GM12878 (cell line): ENCODE measurements at regions not wholly inside any gene's neighbourhood (a gene's known extent, or its start where the extent isn't known, plus 50 kb on each side); places are given as distances from the start of the nearest gene placed in this dataset.

Experiments
- ATAC-seq: fragments of 200-7000 bp; cut with Tn5 transposase; 3 replicates; pipeline ENCODE4 v1.9.1; 2020; ENCODE audit warnings: mild to moderate bottlenecking, moderate library complexity
- BruUV-seq: library from RNA; stranded (reverse); fragments of 400-500 nt; replicated peaks from 2 replicates; lab custom pipeline; 2021; lab: Mats Ljungman, UMichigan
- CTCF ChIA-PET: fragments of 300-600 bp; sonication (Branson Sonifier 250); formaldehyde crosslinking; extraction: SDS; loops from one replicate; lab custom pipeline; 2021; ENCODE audit warnings: inconsistent platforms; lab: Yijun Ruan, JAX
- POLR2A ChIA-PET: fragments of 350-600 bp; formaldehyde crosslinking; extraction: SDS; loops from one replicate; lab custom pipeline; 2021; ENCODE audit warnings: inconsistent platforms; lab: Charles Lee
- RAD21 ChIA-PET: fragments of 300-600 bp; sonication (Branson Sonifier 250); formaldehyde crosslinking; loops from one replicate; lab custom pipeline; 2023; ENCODE audit warnings: antibody characterized with exemption; ENCODE audit not compliant: unreplicated experiment; lab: Charles Lee
- SMC1A ChIA-PET: fragments of 300-600 bp; sonication (Branson Sonifier 250); formaldehyde crosslinking; loops from one replicate; lab custom pipeline; 2023; ENCODE audit not compliant: unreplicated experiment, uncharacterized antibody; lab: Charles Lee
- DNase-seq: peaks from one replicate; pipeline ENCODE4 v3.0.0-alpha.2; 2011; ENCODE audit warnings: low read depth, low spot score
- FAIRE-seq: peaks from 3 replicates; lab custom pipeline; 2011; peaks lifted over from hg19 to GRCh38; lab: Jason Lieb, UNC
- H2AFZ ChIP-seq: 2 replicates; pipeline ENCODE4 v1.6.0; 2011; ENCODE audit warnings: low read depth, low read length, control low read depth; ENCODE audit not compliant: control insufficient read depth
- H3K27ac ChIP-seq: 2 replicates; pipeline ENCODE4 v1.5.1; 2011; ENCODE audit warnings: control low read depth; ENCODE audit not compliant: control insufficient read depth, insufficient read depth
- H3K27me3 ChIP-seq, 2 experiments: replicated peaks in 1 of 2; 2 replicates each; pipeline versions ENCODE4 v1.6.0 to v1.6.1; 2011; ENCODE audit warnings: low read length in 1 of 2; ENCODE audit not compliant: control insufficient read depth in 2 of 2, insufficient read depth in 2 of 2
- H3K36me3 ChIP-seq, 2 experiments: 2 replicates each; pipeline ENCODE4 v1.5.1; 2011; ENCODE audit warnings: low read length in 1 of 2; ENCODE audit not compliant: control insufficient read depth in 2 of 2, insufficient read depth in 2 of 2
- H3K4me1 ChIP-seq: 2 replicates; pipeline ENCODE4 v1.6.1; 2011; ENCODE audit warnings: mild to moderate bottlenecking, low read length, moderate library complexity, mixed read lengths; ENCODE audit not compliant: control insufficient read depth, insufficient read depth
- H3K4me2 ChIP-seq: 2 replicates; pipeline ENCODE4 v1.6.0; 2011; ENCODE audit warnings: control low read depth; ENCODE audit not compliant: control insufficient read depth, insufficient read depth
- H3K4me3 ChIP-seq: fragments of 200-600 bp; sonication (generic); 2 replicates; pipeline ENCODE4 v1.5.1; 2016
- H3K79me2 ChIP-seq: 2 replicates; pipeline ENCODE4 v1.6.0; 2011; ENCODE audit warnings: low read length; ENCODE audit not compliant: control insufficient read depth, insufficient read depth
- H3K9ac ChIP-seq: 2 replicates; pipeline ENCODE4 v1.8.0; 2011; ENCODE audit warnings: low read length, control low read depth, mixed read lengths; ENCODE audit not compliant: control insufficient read depth, insufficient read depth
- H3K9me3 ChIP-seq: replicated peaks from 3 replicates; pipeline ENCODE4 v1.5.1; 2011; ENCODE audit warnings: mild to moderate bottlenecking, low read length; ENCODE audit not compliant: control insufficient read depth, insufficient read depth
- H4K20me1 ChIP-seq: 2 replicates; pipeline ENCODE4 v1.6.0; 2011; ENCODE audit not compliant: control insufficient read depth, insufficient read depth
- ETV6 ChIP-seq, 2 experiments: fragments of 450-650 bp in 1 of 2; IDR thresholded peaks in 1 of 2; conservative IDR thresholded peaks in 1 of 2; 2 replicates each; pipeline ENCODE4 v1.6.1; 2014; ENCODE audit warnings: antibody characterized with exemption in 1 of 2, borderline replicate concordance in 1 of 2, low read depth in 1 of 2, mild to moderate bottlenecking in 1 of 2, moderate library complexity in 1 of 2
- HDAC6 ChIP-seq: fragments of 200-600 bp; sonication (generic); IDR thresholded peaks from one replicate; pipeline ENCODE4 v1.8.0; 2017; ENCODE audit warnings: antibody characterized with exemption; ENCODE audit not compliant: unreplicated experiment
- IRF4 ChIP-seq: IDR thresholded peaks from 2 replicates; pipeline ENCODE4 v1.6.1; 2011; ENCODE audit warnings: low read depth, low read length
- KDM1A ChIP-seq: fragments of 200-600 bp; sonication (generic); IDR thresholded peaks from 2 replicates; pipeline ENCODE4 v1.6.1; 2016; ENCODE audit warnings: borderline replicate concordance
- LARP7 ChIP-seq: fragments of 450-650 bp; IDR thresholded peaks from 2 replicates; pipeline ENCODE4 v1.6.1; 2017; ENCODE audit warnings: mild to moderate bottlenecking
- NR2F1 ChIP-seq: fragments of 450-650 bp; conservative IDR thresholded peaks from 2 replicates; pipeline ENCODE4 v1.6.1; 2017; ENCODE audit warnings: mild to moderate bottlenecking
- RB1 ChIP-seq: fragments of 450-650 bp; formaldehyde crosslinking; IDR thresholded peaks from 2 replicates; pipeline ENCODE4 v1.6.1; 2017; ENCODE audit warnings: mild to moderate bottlenecking, borderline replicate concordance
- SMAD1 ChIP-seq: fragments of 450-650 bp; IDR thresholded peaks from 2 replicates; pipeline ENCODE4 v1.6.1; 2018; ENCODE audit warnings: mild to moderate bottlenecking, low read depth; ENCODE audit not compliant: partially characterized antibody
- WRNIP1 ChIP-seq: IDR thresholded peaks from 2 replicates; pipeline ENCODE4 v1.6.1; 2011; ENCODE audit warnings: low read depth, low read length, improper control_type of control experiment, borderline replicate concordance
- ZBED1 ChIP-seq: IDR thresholded peaks from 2 replicates; pipeline ENCODE4 v1.6.1; 2016; ENCODE audit warnings: borderline replicate concordance
- ZNF384 ChIP-seq: IDR thresholded peaks from 2 replicates; pipeline ENCODE4 v1.6.1; 2012; ENCODE audit warnings: low read depth, mild to moderate bottlenecking, low read length, improper control_type of control experiment, borderline replicate concordance
- ZNF592 ChIP-seq: fragments of 450-650 bp; IDR thresholded peaks from 2 replicates; pipeline ENCODE4 v1.6.1; 2017; ENCODE audit warnings: mild to moderate bottlenecking, moderate library complexity
- ZZZ3 ChIP-seq: IDR thresholded peaks from 2 replicates; pipeline ENCODE4 v1.6.1; 2011; ENCODE audit warnings: low read depth; ENCODE audit not compliant: control insufficient read depth, insufficient read length
- WGBS: methylation state at CpG from one replicate; pipeline ENCODE4 v1.1.6; 2016; ENCODE audit warnings: low lambda C conversion rate; ENCODE audit not compliant: insufficient replicate concordance, insufficient coverage; ENCODE audit errors: missing lambda C conversion rate; 5-methylcytosine and 5-hydroxymethylcytosine counted together
- in situ Hi-C: fragments of 300-500 bp; cut with MboI; formaldehyde crosslinking; loops from 9 replicates; pipeline ENCODE4 v1.14.3; 2018; ENCODE audit warnings: mixed read lengths
- intact Hi-C: fragments of 100-400 bp; cut with micrococcal nuclease; formaldehyde crosslinking; loops from one replicate; pipeline ENCODE4 v1.14.2; 2022; ENCODE audit not compliant: unreplicated experiment

GRCh38 chr2:144275340-144275739, 244.6 kb downstream of the ZEB2 start (continued):
- TF ChIP-seq ZNF384, result no peak
- TF ChIP-seq ZZZ3, result no peak
- no peak for TF ChIP-seq ETV6 (conservative IDR thresholded peaks at IDR 0.05 in 1 of 2, IDR thresholded peaks at IDR 0.05 in 1 of 2; ENCODE audit: borderline replicate concordance in 1 of 2, low read depth in 1 of 2)
- no peak for TF ChIP-seq ZBED1

GRCh38 chr2:144274131-144274530, 245.8 kb downstream of the ZEB2 start:
- 53% methylated on average over 2 of the region's 2 CpGs for WGBS
- Histone ChIP-seq H3K36me3 (no peaks in the 10 kb centered on the region), H3K27ac (no peak overlapping the region), H3K27me3 (no peaks in the 10 kb centered on the region), H4K20me1 (no peaks in the 10 kb centered on the region), H3K4me1 (no peaks in the 10 kb centered on the region), H3K79me2 (no peaks in the 10 kb centered on the region), H2AFZ (no peak overlapping the region), H3K4me3 (no peak overlapping the region), H3K9me3 (no peaks in the 10 kb centered on the region), H3K9ac (no peak overlapping the region), H3K4me2 (no peak overlapping the region)
- no peak for ATAC-seq
- intact Hi-C loops (no loop called here), in situ Hi-C loops (no loop called here)
- no peak for TF ChIP-seq NR2F1
- no peak for TF ChIP-seq ZNF592
- TF ChIP-seq IRF4, result no peak
- TF ChIP-seq LARP7, result no peak
- TF ChIP-seq HDAC6, result no peak
- TF ChIP-seq RB1, result no peak
- no peak for TF ChIP-seq KDM1A
- TF ChIP-seq SMAD1, result no peak
- no peak for TF ChIP-seq WRNIP1
- RAD21 ChIA-PET, result no interaction called here
- FAIRE-seq, result no peak
- POLR2A ChIA-PET, result no interaction called here
- no peak for DNase-seq
- CTCF ChIA-PET, result no interaction called here
- BruUV-seq, result no TSS peak
- SMC1A ChIA-PET, result interaction anchor here (0.7 kb wide), 1 partner anchor 11 kb away, joined by 3 read pairs; no protein-coding TSS in a partner anchor
